ENCODE measurements at regions not wholly inside any gene's neighbourhood (a gene's known extent, or its start where the extent isn't known, plus 50 kb on each side); places are given as distances from the start of the nearest gene placed in this dataset.

- ATAC-seq (no peak), DNase-seq (no peak)
Measured at GRCh38 chr6:86118271-86118670, 475.6 kb upstream of the SYNCRIP start.

GRCh38 chr6:86107985-86108384 is 465.3 kb upstream of the SYNCRIP start:
- H3K9me3 ChIP-seq: peaks cover 0 to 28% (median 12%) of the 10 kb centered on the region in 12 donors
- H3K4me1 ChIP-seq: no peaks in the 10 kb centered on the region
- TF ChIP-seq POLR2A (IDR thresholded peaks at IDR 0.05): no peak
- TF ChIP-seq CTCF (IDR thresholded peaks at IDR 0.05): no peak
- intact Hi-C loops (cut with DNase I): no loop called here
- no peak for DNase-seq
- no peak for ATAC-seq
- H3K27ac ChIP-seq: no peak overlapping the region
- WGBS, 4 donors: 73 to 82% (median 74%) methylated on average over 2 of the region's 2 CpGs
- no peaks in the 10 kb centered on the region for H3K27me3 ChIP-seq
- no peak overlapping the region for H3K4me3 ChIP-seq
- H3K36me3 ChIP-seq: no peaks in the 10 kb centered on the region

More at GRCh38 chr6:86118271-86118670, 475.6 kb upstream of the SYNCRIP start:
- intact Hi-C loops (cut with DNase I): no loop called here
- Histone ChIP-seq H3K4me1 (no peaks in the 10 kb centered on the region), H3K36me3 (no peaks in the 10 kb centered on the region), H3K27me3 (no peaks in the 10 kb centered on the region), H3K4me3 (no peak overlapping the region), H3K9me3 (peaks cover 0 to 2% (median 0%) of the 10 kb centered on the region in 12 donors), H3K27ac (no peak overlapping the region)
- no peak for TF ChIP-seq CTCF (IDR thresholded peaks at IDR 0.05)
- TF ChIP-seq POLR2A (IDR thresholded peaks at IDR 0.05): no peak

GRCh38 chr6:86087954-86088353 is 445.3 kb upstream of the SYNCRIP start:
- peaks cover 0 to 25% (median 3%) of the 10 kb centered on the region in 12 donors for H3K9me3 ChIP-seq
- no peak overlapping the region for H3K4me3 ChIP-seq
- TF ChIP-seq CTCF (IDR thresholded peaks at IDR 0.05) (no peak), POLR2A (IDR thresholded peaks at IDR 0.05) (no peak)
- ATAC-seq (no peak), DNase-seq (no peak)
- intact Hi-C loops (cut with DNase I): no loop called here
- H3K36me3 ChIP-seq: no peaks in the 10 kb centered on the region
- 87 to 93% (median 87%) methylated on average over 2 of the region's 2 CpGs for WGBS, 4 donors
- no peaks in the 10 kb centered on the region for H3K4me1 ChIP-seq
- no peaks in the 10 kb centered on the region for H3K27me3 ChIP-seq
- no peak overlapping the region for H3K27ac ChIP-seq

- no peaks in the 10 kb centered on the region for H3K36me3 ChIP-seq
- WGBS, 4 donors: 14 to 39% (median 30%) methylated on average over 1 of the region's 1 CpG
- DNase-seq: no peak
- H3K9me3 ChIP-seq: peaks cover 0 to 12% (median 0%) of the 10 kb centered on the region in 12 donors
- H3K27me3 ChIP-seq: no peaks in the 10 kb centered on the region
- no peaks in the 10 kb centered on the region for H3K4me1 ChIP-seq
- ATAC-seq: no peak
- intact Hi-C loops (cut with DNase I): no loop called here
- no peak overlapping the region for H3K27ac ChIP-seq
- H3K4me3 ChIP-seq: no peak overlapping the region
- no peak for TF ChIP-seq POLR2A (IDR thresholded peaks at IDR 0.05)
- no peak for TF ChIP-seq CTCF (IDR thresholded peaks at IDR 0.05)
Measured at GRCh38 chr6:86079938-86080337, 437.3 kb upstream of the SYNCRIP start.
